ENCODE measurements at regions not wholly inside any gene's neighbourhood (a gene's known extent, or its start where the extent isn't known, plus 50 kb on each side); places are given as distances from the start of the nearest gene placed in this dataset.

DNA sequence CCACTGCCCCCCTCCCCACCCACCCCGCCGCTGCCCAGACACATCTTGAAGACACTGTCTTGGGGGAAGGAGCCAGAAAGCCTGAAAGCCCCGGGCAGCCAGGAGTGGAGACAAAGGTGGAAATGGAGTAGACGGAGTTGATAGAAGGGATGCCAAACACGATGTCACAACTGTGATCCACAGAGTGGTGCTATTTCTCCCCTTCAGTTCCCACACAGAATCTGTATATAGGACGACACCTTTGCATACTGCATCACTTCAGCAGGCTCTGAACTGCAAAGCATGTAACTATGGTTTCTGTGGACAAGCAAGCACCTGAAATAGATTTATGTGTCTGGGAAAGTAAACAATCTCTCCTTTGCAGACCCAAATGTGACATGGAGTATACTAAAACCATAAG is 56.4 kb upstream of the F13A1 start:
- DNase-seq = no peak

GRCh38 chr6:6377621-6378020 is 57.2 kb upstream of the F13A1 start:
- DNase-seq = no peak

DNA sequence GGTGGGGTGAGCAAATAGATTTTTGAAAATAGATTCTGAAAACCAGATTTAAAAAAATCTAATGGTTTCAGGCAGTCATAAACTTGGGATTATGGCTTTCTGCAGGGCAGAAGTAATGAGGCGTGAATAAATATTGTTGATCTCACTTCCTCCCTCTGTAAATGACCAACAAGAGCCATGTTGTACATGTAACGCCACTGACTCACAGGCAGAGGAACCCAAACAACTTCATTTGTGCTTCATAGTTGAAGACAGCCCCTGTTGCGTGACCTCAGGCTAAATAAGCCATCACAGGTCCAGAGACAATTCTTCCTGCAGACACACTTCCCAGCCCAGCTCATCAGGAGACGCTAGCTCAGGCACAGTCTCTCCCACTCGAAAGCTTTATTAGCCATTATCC is 59.1 kb upstream of the F13A1 start:
- no peak for DNase-seq

DNA sequence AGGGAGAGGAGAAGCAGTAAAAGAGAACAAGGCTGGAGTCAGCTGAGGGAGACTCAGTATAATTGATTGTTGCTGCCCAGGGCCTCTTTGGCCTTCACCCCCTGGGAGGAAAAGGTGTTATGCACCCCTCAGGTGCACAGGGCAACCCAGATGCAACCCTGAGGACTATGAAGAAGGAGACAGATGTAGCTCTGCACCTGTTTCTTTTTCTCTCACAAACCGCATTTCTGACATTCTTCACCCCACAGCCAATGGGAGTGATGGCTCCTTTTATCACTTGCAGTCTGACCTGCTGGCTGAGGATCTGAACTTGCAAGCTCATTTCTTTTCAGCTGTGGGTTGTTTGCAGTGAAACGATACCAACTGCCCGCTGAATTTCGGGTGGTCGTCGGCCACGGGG is 64.1 kb upstream of the F13A1 start:
- no peak for DNase-seq

- DNase-seq = no peak
Observed at GRCh38 chr6:6386010-6386409, 65.5 kb upstream of the F13A1 start.

DNA sequence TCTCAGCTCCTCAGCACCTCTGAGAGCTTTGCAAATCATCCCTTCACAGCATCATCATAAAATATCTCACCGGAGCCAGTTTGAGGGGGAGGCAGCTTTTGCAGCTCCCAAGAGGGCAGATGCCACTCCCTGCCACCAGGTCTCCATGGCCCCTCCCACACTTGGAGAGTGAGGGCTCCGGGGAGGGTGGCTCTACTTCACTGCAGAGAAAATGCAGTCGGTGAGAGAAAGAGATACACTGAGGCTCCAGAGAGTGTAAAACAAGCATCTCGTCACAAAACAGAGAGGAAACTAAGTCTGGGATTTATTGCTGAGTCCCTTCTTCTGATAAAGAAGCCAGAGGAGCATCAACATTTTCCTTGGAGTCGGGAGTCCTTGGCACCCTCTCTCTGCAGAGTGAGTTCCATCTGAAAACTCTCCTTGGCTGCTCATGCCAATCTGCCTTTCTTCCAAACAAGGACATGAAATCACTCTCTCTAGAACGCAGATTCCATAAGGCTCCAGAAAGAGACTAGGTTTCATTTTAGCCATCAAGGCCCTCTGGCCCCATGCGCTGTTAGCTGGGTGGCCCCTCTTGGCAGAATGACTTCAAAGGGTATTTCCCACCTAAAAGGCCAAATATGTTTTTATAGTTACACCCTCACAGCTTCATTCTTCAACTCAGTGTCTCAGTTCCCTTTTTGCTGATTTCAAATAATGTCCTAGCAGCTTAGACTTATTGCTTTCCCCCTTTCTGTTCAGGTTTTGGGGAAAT is 70.6 kb upstream of the F13A1 start:
- no peak for DNase-seq

DNA sequence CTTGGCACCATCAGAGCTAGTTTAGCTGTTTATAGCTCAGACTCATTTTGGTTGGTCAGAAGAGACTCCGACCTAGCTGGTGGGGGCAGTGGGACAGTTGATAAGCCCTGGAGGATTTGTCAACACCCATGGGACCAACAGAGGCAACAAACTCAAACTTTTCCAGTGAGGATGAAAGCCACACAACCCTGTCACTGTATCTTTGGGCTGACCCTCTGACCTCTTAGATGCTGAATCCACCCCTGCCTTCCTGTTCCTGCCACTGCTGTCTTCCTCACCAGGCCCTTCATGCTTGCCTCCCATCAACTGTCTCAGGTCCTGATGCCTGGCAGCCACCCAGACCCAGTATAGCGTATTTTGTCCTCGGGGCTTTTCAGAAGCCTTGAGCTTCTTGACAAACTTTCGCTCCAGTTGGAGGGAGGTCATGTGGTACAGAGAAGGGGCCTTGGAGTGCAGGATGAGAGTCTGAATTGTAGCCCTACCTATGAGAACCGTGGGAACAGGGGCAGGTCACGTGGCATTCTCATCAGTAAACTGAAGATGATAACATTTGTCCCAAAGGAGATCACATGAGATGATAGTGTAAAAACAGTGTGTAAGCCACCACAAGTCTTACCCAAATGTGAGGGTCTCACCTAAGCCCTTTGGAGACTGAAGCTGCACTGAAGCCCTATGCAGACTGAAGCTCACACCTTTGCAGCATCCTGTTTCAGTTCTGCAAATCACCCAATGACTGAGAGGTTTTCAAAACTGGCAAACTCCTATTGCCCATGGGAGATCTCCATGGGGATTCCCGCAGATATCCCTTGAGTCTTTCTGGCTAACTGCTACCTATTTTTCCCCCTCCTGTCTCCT is 72.0 kb upstream of the F13A1 start:
- DNase-seq = no peak

GRCh38 chr6:6393069-6393529 is 72.6 kb upstream of the F13A1 start:
- DNase-seq = no peak

DNA sequence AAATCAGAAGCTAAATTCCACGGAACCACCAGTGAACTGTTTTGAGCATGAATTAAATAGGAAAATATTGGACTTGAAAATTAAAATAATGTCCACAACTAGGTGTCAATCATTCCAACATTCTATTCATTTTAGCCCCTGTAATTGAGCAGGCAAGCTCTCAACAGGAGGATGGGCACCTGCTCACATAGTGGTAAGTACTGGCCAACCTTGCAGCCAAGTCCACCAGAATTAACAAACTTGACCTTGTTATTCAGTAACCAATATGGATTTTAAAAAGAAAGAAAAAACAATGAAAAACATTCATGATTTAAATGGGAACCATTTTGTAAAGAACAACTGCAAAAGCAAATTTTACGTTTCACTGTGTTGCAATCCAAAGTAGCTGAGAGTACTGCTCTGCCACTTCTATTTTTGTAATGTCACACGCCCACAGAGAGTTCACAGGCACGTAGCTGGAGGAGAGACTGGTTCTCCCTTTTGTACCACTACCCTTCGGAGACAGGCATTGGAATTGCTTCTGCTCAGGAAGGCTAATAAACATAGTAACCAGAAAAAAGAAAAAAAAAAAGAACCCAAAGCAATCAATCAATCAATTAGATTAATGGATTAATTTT is 75.2 kb upstream of the F13A1 start:
- no peak for DNase-seq

DNA sequence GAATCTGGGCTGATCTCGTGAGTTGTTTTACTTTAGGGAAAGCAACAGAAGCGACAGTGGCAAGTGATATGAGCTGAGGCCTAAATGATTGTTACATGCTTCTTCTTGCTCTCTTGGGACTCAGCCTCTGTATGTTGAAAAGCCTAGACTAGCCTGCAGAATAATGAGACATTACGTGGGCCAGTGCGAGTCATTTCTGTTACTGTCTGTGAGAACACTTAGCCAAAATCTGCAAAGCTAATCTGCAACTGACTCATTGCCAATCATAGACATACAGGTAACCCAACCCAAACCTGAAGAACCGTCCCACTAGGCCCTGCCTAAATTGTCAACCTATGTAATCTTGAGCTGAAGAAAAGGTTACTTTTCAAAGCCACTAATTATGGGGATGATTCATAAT is 77.4 kb upstream of the F13A1 start:
- DNase-seq = no peak

- DNase-seq = no peak
Observed at GRCh38 chr6:6399568-6399967, 79.1 kb upstream of the F13A1 start.

GRCh38 chr6:6401401-6401800 is 80.9 kb upstream of the F13A1 start:
- no peak for DNase-seq

DNA sequence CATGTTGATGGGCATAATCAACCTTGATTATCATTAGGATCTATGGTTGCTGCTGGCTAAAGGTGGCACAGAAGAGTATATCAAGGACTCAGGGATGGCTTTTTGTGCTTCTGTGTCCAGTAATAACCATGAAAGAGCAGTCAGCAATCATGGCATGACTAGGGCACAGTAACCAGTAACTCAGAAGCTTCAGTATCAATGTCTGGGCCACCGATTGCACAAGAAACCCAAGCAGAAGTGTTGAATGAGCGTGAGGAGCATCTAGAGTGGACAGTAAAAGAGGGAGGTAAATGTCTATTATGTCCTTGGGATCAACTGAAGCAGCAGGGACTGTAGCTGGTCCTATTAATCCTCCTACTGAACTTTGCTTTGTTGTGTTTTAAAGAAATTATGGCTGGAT is 81.5 kb upstream of the F13A1 start:
- DNase-seq = no peak

DNA sequence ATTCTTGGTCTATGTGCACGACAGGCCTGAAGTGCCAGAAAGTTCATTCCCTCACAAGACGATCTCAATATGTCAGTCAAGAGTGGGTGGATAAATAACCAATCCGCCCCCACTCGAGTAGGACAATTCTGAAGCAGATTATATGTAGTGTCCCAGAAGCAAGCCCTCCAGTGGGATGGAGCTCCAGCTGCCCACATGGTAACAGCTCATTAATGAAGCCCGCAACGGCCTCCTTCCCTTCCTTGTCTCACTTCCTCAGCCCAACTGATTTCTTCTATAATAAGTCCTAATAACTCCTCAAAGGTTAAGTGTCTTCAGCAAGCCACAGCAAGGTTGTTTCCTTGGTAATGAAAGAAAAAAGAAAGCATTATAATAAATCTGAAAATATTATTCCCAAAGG is 82.1 kb upstream of the F13A1 start:
- no peak for DNase-seq

- no peak for DNase-seq
Observed at GRCh38 chr6:6405031-6405430, 84.6 kb upstream of the F13A1 start.

DNA sequence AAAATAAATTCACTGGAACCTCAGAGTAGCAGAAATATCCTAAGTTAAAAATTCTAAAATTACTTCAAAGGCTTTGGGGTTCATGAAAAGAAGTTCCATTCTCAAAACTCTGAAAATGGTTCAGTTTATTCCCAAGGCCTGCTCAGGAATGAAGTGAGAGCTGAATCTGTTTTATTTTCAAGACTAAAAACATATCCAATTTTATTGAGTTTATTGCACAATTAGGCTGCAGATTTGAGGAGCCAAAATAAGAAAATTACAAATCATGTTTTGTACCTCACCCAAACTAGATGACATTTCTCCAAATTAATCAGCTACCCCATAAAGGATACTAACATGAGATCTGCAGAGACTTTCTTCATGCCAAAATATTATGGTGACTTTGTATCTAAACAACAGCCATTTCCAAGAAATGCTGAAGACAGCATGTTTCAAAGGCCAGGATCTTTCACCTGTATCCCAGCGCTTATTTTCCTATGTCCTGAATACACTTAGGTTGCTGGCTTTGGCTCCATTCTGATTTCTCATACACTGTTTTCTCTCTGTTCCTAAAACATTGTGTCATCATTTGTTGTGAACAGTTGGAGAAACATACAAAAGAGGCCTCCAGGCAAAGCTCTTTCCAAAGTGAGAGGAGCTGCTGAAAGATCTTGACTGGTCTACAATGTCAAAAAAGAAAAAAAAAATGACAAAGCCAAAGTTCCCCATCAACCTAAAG is 85.7 kb upstream of the F13A1 start:
- no peak for DNase-seq

DNA sequence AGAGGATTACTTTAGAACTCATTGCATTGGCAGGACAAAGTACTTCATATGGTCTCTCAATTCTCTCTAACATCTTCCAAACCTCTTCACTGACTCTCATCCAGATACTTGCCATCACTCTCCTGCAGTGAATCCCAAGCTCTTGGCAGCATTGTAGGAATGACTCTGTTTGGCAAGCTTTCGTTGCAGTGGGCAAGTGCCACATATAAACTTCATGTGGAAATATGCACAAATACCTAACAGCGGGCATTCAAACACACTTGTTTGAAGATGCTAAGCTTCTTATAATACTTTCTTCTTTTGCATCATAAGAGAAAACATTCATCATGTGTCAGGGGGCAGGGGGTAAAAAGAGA is 86.2 kb upstream of the F13A1 start:
- no peak for DNase-seq

DNA sequence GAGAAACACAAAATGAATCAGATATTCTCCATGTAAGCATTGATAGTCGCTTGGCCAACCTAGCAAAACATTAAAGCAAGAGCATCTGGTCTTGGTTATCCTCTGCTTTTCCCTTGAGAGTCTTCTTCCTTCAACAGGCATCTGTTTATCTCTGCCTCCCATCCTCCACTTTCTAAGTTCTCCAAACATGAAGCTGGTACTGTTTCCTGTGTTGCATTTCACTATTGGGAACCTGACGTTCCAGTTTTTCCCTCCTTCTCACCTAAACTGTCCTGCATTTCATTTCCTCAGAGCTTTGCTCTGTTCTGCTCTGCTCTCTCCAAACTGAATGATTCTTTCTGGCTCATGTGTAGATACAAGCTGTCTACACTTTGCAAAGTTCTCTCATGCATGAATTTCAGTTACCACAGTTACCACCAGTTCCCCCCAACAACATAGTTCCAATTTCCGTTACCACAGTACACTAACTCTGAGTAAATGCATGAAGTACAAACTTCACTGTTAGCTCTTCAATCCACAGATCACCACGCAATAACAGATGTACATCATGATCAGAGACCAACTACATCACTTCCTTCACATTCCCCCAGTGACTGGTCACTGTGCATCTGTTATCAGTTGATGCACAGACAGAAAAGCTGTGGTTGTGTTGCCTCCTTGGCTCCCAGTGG is 86.7 kb upstream of the F13A1 start:
- DNase-seq = no peak

- no peak for DNase-seq
Observed at GRCh38 chr6:6409397-6410030, 89.1 kb upstream of the F13A1 start.

DNA sequence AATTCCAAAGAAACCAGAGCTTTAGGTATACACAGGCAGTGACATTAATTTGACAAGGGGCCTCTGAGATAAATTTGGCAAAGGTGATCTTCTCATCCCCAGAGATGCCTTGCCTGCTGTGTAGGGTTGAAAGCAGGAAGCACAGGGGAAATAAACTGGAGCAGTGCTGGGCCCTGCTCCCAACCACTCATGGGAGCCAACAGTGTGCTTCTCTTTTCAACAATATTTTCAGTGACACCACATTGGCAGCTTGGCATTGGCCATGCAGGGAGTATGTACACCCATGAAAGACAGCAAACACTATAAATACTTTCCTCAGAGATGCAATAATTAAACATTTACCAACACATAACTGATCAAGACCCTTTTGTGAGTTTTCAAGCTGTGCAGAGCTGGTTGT is 90.7 kb upstream of the F13A1 start:
- no peak for DNase-seq

- no peak for DNase-seq
Observed at GRCh38 chr6:6412221-6412620, 91.8 kb upstream of the F13A1 start.

DNA sequence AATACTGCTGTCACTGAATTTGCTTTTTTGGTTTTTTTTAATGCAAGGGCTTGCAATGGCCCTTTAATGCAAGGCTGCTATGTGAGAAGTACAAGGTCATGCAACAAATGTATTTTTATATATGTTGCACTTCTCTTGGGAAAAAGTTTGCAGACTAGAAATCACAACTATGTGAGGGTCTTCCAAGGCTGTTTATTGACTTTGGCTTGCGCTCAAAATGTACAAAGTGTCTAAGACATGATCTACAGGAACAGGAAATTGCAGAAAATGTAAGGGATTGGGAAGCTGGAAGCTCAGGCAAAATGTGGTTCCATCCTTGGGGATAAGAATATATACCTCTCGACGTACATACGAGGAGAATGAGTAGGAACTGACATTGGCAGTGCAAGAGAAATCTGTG is 92.2 kb upstream of the F13A1 start:
- no peak for DNase-seq
